ENCODE measurements at regions not wholly inside any gene's neighbourhood (a gene's known extent, or its start where the extent isn't known, plus 50 kb on each side); places are given as distances from the start of the nearest gene placed in this dataset.

DNA sequence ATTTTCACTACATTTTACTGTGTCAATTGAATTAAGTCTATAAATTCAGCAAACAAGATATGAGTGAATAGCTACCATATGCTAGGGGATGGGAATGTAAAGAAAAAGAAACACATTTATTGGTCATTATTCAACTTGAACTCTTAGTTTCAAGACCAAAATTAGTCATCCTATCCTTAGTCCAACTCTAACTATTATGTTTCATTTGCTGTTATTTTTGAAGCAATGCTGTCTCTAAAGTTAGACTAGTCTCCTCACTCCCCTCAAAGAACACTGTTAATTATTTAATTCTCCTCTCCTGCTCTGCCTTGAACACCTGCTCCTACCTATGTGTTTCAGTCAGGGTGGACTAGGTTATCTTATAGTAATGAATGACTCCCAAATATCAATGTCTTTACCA lies 920.9 kb downstream of the TUSC7 start:
- intact Hi-C loops (cut with micrococcal nuclease) = no loop called here
- no peak for DNase-seq
- ATAC-seq = no peak

DNA sequence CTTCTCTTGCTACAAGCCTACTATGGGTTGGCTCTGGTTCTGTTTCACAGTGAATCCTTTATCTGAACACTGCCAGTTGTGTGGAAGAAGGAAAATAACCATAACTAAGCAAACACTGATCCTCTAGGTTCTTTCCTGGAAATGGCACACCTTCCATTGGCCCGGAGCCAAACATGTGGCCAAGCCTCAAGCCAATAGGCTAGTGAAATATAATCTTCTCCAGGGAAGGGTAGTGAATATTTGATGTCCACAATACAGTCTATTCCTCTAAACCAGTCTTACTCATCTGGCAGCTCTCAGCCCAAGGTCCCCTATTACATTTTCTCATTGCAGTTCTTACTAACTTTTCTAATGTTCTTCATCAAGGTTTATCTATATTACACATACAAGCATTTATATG lies 921.3 kb downstream of the TUSC7 start:
- DNase-seq (no peak), ATAC-seq (no peak)
- intact Hi-C loops (cut with micrococcal nuclease) = no loop called here

GRCh38 chr3:117631781-117632180 lies 922.2 kb downstream of the TUSC7 start:
- DNase-seq = no peak
- no peak for ATAC-seq
- intact Hi-C loops (cut with micrococcal nuclease) = no loop called here

GRCh38 chr3:117632191-117632590 lies 922.6 kb downstream of the TUSC7 start:
- intact Hi-C loops (cut with micrococcal nuclease) = no loop called here
- ATAC-seq (no peak), DNase-seq (no peak)

DNA sequence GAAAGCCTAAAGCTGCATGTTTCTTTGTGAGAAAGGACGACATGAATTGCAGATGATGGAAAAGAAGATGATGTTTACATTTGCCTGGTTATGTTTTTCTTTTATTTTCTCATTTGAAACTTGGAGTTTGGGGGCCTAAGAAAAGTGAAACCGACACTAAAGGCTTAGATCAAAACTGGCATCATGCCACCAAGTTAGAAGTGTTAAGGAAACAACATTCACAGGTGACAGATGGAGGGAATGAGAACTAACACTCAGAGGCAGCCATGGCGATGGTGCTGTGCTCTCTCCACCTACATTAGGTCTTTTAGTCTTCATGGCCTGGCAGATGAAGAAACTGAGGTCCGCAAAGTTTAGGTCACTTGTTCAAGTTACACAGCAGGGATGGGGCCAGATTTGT lies 923.6 kb downstream of the TUSC7 start:
- DNase-seq (no peak), ATAC-seq (no peak)
- intact Hi-C loops (cut with micrococcal nuclease) = no loop called here

GRCh38 chr3:117637666-117638065 lies 928.1 kb downstream of the TUSC7 start:
- intact Hi-C loops (cut with micrococcal nuclease) = no loop called here
- no peak for DNase-seq
- no peak for ATAC-seq

- DNase-seq (no peak), ATAC-seq (no peak)
- intact Hi-C loops (cut with micrococcal nuclease) = no loop called here
Measured at GRCh38 chr3:117644203-117644602, 934.6 kb downstream of the TUSC7 start.

GRCh38 chr3:117645561-117646242 lies 936.1 kb downstream of the TUSC7 start:
- DNase-seq = no peak
- ATAC-seq = no peak
- intact Hi-C loops (cut with micrococcal nuclease) = no loop called here

GRCh38 chr3:117647435-117647834 lies 937.9 kb downstream of the TUSC7 start:
- intact Hi-C loops (cut with micrococcal nuclease) = no loop called here
- DNase-seq = no peak
- no peak for ATAC-seq

GRCh38 chr3:117651246-117651645 lies 941.7 kb downstream of the TUSC7 start:
- no peak for ATAC-seq
- no peak for DNase-seq
- intact Hi-C loops (cut with micrococcal nuclease) = no loop called here

DNA sequence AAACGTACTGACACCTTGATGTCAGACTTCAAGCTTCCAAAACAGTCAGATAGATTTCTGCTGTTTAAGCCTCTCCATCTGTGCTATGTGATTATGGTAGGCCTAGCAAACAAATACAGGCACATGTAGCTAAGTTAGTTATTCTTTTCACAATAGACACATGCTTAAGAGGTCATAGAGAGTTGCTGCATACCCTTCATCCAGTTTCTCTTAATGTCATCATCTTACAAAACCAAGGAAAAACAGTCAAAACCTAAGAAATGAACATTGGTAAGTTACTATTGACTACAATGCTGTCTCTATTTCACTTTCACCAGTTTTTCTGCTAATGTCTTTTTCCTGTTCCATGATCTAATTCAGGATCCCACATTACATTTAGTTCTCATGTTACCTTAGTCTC lies 946.8 kb downstream of the TUSC7 start:
- intact Hi-C loops (cut with micrococcal nuclease) = no loop called here

DNA sequence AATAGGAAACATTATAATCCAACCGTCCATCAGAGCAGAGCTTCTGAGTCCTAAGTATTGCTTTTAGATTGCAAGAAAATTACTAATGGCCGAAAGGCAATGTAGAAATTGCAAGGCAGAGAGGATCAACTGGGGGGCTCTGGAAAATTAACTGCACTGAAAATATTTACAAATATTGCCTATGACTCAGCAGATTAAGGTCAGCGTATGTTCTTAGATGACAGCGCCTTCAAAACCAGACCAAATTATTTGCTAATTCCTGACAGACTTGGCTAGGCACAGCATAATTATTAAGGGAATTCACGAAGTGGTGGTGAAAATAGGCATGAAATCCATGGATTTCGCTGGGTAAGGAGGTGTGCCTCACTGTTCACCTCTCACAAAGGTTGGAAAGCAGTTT lies 947.7 kb downstream of the TUSC7 start:
- intact Hi-C loops (cut with micrococcal nuclease) = no loop called here
- ATAC-seq = no peak
- no peak for DNase-seq

More for the DNA sequence above, 946.8 kb downstream of the TUSC7 start:
- DNase-seq (no peak), ATAC-seq (no peak)

DNA sequence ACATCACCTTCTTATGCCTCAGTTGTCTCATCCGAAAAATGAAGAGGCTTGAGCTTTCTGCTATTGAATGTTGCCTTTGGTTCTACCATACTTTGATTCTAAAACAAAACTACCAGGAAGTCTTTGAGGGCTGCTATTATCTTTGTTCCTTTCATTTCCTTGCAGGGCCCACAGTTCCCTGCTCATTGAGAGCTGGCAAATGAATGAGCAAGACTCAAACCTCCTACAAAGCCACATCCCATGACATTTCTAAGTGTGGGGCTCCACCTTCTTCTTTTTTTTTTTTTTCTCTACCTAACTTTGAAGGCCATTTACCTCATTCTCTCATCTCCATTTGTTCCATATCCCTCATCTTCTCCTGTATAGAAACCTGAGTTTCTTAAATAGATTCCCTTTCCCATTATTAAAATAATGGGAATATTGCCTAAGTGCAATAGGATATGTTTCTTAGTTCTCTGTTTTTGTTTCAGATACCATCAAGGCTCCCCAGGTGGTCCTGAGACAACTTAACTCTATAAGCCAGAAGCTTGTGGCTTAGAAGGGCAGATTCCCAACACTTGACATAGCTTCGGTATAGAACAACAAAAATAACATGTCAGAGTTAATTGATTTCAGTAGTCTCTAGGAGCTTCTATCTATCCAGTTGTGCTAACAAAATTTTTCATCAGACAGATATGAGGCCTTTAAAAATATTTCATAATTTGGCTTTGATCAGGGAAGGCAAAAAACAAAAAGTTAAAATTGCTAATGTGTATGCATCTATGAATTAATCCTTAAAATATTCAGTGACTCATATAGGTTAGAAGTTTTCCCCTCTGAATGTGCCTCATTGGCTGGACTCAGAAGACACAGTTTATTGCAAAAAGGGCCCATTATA lies 951.6 kb downstream of the TUSC7 start:
- no peak for DNase-seq
- intact Hi-C loops (cut with micrococcal nuclease) = no loop called here
- ATAC-seq = no peak

DNA sequence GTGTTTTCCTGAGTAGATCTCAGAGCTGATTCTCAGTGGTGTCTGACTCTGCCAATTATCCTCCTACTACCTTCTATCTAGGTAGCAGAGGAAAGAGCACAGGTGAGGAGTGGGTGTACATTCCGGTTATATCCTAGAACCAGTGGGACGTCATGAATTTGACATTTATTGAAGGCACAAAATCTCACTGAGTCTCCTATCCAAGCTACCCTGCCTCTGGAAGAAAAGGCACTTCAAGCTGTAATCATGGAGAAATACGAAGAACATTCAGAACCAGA lies 952.2 kb downstream of the TUSC7 start:
- DNase-seq = no peak
- intact Hi-C loops (cut with micrococcal nuclease) = no loop called here
- no peak for ATAC-seq

GRCh38 chr3:117665296-117665695 lies 955.7 kb downstream of the TUSC7 start:
- intact Hi-C loops (cut with micrococcal nuclease) = no loop called here
- ATAC-seq = no peak
- DNase-seq = no peak

DNA sequence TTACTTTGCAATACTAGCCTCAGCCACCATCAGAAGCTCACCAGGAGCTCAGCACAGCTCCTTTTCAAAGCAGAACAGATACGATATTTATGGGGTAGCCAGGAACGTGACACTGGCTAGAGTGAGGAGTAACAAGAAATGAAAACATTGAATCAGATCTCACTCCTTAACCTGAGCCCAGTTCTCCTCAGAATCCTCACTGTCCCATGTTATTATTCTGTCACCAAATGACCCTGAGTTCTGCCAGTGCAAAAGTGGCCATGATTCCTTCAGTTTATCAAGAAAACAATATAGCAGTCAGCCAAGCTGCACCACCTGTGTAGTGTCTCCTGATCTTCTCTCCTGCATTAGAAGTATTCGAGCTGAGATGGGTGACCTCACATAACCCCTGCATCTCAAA lies 956.7 kb downstream of the TUSC7 start:
- DNase-seq (no peak), ATAC-seq (no peak)
- intact Hi-C loops (cut with micrococcal nuclease) = no loop called here

DNA sequence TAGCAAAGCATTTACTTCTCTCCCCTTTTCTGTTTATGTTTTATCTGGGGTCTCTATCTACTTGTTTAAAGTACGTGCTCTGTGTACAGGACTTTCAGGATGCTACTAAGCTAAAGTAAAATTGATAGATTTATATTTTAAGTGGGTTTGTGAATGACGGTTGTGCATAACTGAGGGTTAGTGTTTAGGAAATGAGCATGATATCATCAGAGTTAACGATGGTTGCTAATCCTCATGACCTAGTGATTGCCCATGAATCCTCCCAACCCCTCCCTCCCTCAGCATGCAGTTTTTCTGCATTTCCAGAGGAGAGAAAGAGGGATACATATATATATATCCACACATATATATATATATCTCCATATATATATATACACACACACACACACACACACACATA lies 957.2 kb downstream of the TUSC7 start:
- ATAC-seq = no peak
- no peak for DNase-seq
- intact Hi-C loops (cut with micrococcal nuclease) = no loop called here

DNA sequence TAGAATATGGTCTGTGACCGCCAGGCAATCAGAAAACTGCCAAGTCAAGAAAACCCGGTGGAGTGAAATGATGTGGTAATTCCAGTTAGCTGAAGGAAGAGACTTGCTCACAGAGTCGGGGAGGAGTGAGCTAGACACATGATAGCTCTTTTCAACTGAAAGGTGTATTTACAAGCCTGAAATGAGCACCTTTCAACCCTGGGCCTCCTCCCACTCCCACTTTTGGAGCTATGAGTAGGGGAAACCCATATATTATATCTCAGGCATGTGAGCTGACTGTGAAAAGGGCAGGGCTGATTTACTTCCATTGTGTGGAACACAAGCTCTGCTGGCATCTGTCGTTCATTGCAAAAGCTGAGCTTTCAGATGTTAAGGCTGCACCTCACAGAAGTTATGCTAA lies 960.2 kb downstream of the TUSC7 start:
- intact Hi-C loops (cut with micrococcal nuclease) = no loop called here
- DNase-seq (no peak), ATAC-seq (no peak)

GRCh38 chr3:117671722-117672318 lies 962.2 kb downstream of the TUSC7 start:
- DNase-seq (no peak), ATAC-seq (peak; percentile 58)
- intact Hi-C loops (cut with micrococcal nuclease) = no loop called here

DNA sequence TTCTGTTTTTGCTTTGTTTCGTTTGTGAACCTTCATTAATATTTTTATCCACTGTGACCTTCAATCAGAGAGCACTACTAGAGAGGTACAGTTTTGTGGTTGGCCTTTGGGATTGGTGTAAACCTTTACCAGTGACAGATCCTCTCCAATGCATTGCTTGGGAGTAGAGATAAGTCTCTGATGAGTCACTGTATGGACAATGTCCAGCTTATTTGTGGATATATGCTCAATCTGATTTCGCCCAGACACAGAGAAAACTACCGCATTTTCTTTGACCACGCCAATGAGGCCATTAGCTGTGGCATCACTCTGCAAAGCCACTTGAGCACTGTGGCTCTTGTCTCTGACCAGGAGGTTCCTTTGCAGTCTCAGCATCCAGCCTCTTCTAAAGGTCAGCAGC lies 964.7 kb downstream of the TUSC7 start:
- no peak for ATAC-seq
- DNase-seq = no peak
- intact Hi-C loops (cut with micrococcal nuclease) = no loop called here

DNA sequence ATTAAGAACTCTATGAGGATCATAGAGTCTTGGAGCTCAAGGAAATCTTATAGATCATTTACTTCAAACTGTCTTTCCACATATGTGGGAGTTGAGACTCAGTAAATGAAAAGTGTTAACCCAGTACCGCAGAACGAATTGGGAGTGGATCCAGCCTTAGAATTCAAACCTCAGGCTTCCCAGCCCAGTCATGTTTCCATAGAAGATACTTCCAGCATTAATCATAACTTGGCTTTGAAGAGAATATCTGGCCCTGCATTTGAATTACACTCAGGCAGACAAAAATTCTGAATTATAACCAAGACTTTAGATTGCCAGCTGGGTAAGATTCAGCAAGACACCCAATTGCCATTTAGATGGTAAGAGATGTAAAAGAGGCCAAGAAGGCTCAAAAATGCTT lies 972.0 kb downstream of the TUSC7 start:
- DNase-seq (no peak), ATAC-seq (peak; percentile 54)
- intact Hi-C loops (cut with micrococcal nuclease) = loop anchor here (10.0 kb wide), 1 partner anchor 133 kb away; no protein-coding TSS in a partner anchor

Measured in left ventricle myocardium superior (tissue), 1 donor.